Caco-2 (cell line): ENCODE measurements at regions not wholly inside any gene's neighbourhood (a gene's known extent, or its start where the extent isn't known, plus 50 kb on each side); places are given as distances from the start of the nearest gene placed in this dataset.

Experiments
- BruUV-seq: library from RNA; stranded (reverse); fragments of 400-500 nt; replicated peaks from 2 replicates; lab custom pipeline; 2021; lab: Mats Ljungman, UMichigan
- CTCF ChIA-PET: fragments of 300-600 bp; sonication (Branson Sonifier 250); formaldehyde crosslinking; loops from one replicate; lab custom pipeline; 2022; ENCODE audit warnings: antibody characterized with exemption; lab: Charles Lee
- POLR2A ChIA-PET: fragments of 300-600 bp; sonication (Branson Sonifier 250); formaldehyde crosslinking; loops from one replicate; lab custom pipeline; 2022; ENCODE audit warnings: antibody characterized with exemption; lab: Charles Lee
- DNase-seq, 2 experiments: peaks; one replicate each; pipeline versions ENCODE4 v3.0.0 to v3.0.0-alpha.2; 2020 to 2022
- H3K27me3 ChIP-seq: replicated peaks from 2 replicates; pipeline ENCODE4 v1.6.0; 2011; ENCODE audit warnings: low read length; ENCODE audit not compliant: control insufficient read depth, insufficient read depth
- H3K36me3 ChIP-seq: 2 replicates; pipeline ENCODE4 v1.5.1; 2011; ENCODE audit warnings: low read length; ENCODE audit not compliant: control insufficient read depth, insufficient read depth
- H3K4me1 ChIP-seq: fragments of 250-450 bp; sonication (Bioruptor Pico); 2 replicates; pipeline ENCODE4 v1.5.1; 2020; ENCODE audit warnings: mild to moderate bottlenecking
- H3K4me3 ChIP-seq: 2 replicates; pipeline ENCODE4 v1.5.1; 2011; ENCODE audit warnings: low read depth, mild to moderate bottlenecking, control low read depth, low read length
- H3K9me3 ChIP-seq: fragments of 250-450 bp; sonication (Bioruptor Pico); 2 replicates; pipeline ENCODE4 v1.5.1; 2020; ENCODE audit warnings: mild to moderate bottlenecking, moderate library complexity
- H3K27ac Mint-ChIP-seq: one replicate; pipeline ENCODE4 v1.8.0; 2022; ENCODE audit warnings: mixed read lengths; ENCODE audit not compliant: unreplicated experiment
- H3K27me3 Mint-ChIP-seq: one replicate; pipeline ENCODE4 v1.8.0; 2022; ENCODE audit warnings: mixed read lengths; ENCODE audit not compliant: insufficient read depth, unreplicated experiment
- H3K36me3 Mint-ChIP-seq: one replicate; pipeline ENCODE4 v1.8.0; 2022; ENCODE audit warnings: mild to moderate bottlenecking, mixed read lengths; ENCODE audit not compliant: insufficient read depth, unreplicated experiment
- H3K4me1 Mint-ChIP-seq: one replicate; pipeline ENCODE4 v1.8.0; 2022; ENCODE audit warnings: low read depth, mixed read lengths; ENCODE audit not compliant: unreplicated experiment
- H3K4me3 Mint-ChIP-seq: one replicate; pipeline ENCODE4 v1.8.0; 2022; ENCODE audit warnings: mild to moderate bottlenecking, moderate library complexity, mixed read lengths; ENCODE audit not compliant: unreplicated experiment
- H3K9me3 Mint-ChIP-seq: one replicate; pipeline ENCODE4 v1.8.0; 2022; ENCODE audit warnings: mixed read lengths; ENCODE audit not compliant: unreplicated experiment
- intact Hi-C: fragments of 100-400 bp; cut with micrococcal nuclease; formaldehyde crosslinking; loops from one replicate; pipeline ENCODE4 v1.10.0; 2022; ENCODE audit not compliant: unreplicated experiment
- TF ChIP-seq, protein P1 (sequence below), 2 experiments: fragments of 200-600 bp in 1 of 2; IDR thresholded peaks; 1 replicate in 1 of 2; 2 replicates in 1 of 2; pipeline versions ENCODE4 v1.5.1 to v1.8.0; 2011 to 2022; ENCODE audit warnings: antibody characterized with exemption in 1 of 2, control low read depth in 1 of 2, inconsistent platforms in 1 of 2, low read depth in 1 of 2, low read length in 1 of 2, mild to moderate bottlenecking in 1 of 2, moderate library complexity in 1 of 2; ENCODE audit not compliant: insufficient read depth in 1 of 2, severe bottlenecking in 1 of 2, unreplicated experiment in 1 of 2

DNA sequence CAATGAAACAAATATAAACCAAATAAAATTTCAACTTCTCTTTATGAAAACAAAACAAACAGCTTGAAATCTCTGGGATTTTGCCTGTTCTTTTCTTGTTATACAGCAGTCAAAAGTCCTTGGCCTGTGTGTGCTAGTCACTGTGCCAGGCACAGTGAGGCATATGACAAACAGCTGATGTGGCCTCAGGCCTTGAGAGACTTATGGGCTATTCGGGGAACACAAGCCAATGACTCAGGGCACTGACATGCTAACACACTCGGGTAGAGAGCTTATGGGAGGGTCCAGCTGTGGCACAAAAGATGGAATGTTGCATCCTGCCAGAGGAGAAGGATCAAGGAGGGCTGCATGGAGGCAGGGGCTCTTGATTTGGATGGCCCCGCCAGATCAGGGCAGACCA lies 95.4 kb upstream of the NKX2-2 start:
- Mint-ChIP-seq H3K27ac (no peak overlapping the region), H3K4me1 (no peaks in the 10 kb centered on the region), H3K27me3 (peaks cover 18% of the 10 kb centered on the region), H3K4me3 (no peak overlapping the region), H3K36me3 (no peaks in the 10 kb centered on the region), H3K9me3 (peaks cover 5% of the 10 kb centered on the region)
- H3K9me3 ChIP-seq, result peaks cover 9% of the 10 kb centered on the region
- no peaks in the 10 kb centered on the region for H3K36me3 ChIP-seq
- CTCF ChIA-PET, result no interaction called here
- H3K4me1 ChIP-seq, result no peaks in the 10 kb centered on the region
- intact Hi-C loops, result no loop called here
- no TSS peak for BruUV-seq
- H3K27me3 ChIP-seq, result no peaks in the 10 kb centered on the region; the same call in 1 of the 2 replicates
- TF ChIP-seq, protein P1, sequence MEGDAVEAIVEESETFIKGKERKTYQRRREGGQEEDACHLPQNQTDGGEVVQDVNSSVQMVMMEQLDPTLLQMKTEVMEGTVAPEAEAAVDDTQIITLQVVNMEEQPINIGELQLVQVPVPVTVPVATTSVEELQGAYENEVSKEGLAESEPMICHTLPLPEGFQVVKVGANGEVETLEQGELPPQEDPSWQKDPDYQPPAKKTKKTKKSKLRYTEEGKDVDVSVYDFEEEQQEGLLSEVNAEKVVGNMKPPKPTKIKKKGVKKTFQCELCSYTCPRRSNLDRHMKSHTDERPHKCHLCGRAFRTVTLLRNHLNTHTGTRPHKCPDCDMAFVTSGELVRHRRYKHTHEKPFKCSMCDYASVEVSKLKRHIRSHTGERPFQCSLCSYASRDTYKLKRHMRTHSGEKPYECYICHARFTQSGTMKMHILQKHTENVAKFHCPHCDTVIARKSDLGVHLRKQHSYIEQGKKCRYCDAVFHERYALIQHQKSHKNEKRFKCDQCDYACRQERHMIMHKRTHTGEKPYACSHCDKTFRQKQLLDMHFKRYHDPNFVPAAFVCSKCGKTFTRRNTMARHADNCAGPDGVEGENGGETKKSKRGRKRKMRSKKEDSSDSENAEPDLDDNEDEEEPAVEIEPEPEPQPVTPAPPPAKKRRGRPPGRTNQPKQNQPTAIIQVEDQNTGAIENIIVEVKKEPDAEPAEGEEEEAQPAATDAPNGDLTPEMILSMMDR (IDR thresholded peaks at IDR 0.05; ENCODE audit: insufficient read depth in 1 of 2, low read depth in 1 of 2, low read length in 1 of 2, severe bottlenecking in 1 of 2, unreplicated experiment in 1 of 2), result no peak
- H3K4me3 ChIP-seq, result no peak overlapping the region
- no peak for DNase-seq
- POLR2A ChIA-PET, result no interaction called here

DNA sequence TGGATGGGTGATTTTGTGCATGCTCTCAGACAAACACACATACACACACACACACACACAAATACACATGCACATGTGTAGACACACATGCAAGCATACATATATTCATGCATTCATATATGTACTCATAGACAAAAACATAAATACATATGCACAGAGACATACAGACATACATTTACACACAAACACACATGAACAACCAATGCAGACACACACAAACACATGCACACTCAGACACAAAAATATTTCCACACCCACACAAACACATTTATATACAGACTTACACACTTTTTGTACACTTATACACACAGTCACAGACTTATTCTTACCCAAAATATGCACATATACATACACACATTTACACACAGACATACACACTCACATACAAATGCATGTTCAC lies 94.9 kb upstream of the NKX2-2 start:
- Mint-ChIP-seq H3K27me3 (peaks cover 17% of the 10 kb centered on the region), H3K36me3 (no peaks in the 10 kb centered on the region), H3K9me3 (peaks cover 7% of the 10 kb centered on the region), H3K4me3 (no peak overlapping the region), H3K27ac (no peak overlapping the region), H3K4me1 (no peaks in the 10 kb centered on the region)
- Histone ChIP-seq H3K4me3 (no peak overlapping the region), H3K4me1 (no peaks in the 10 kb centered on the region), H3K36me3 (no peaks in the 10 kb centered on the region), H3K9me3 (peaks cover 9% of the 10 kb centered on the region), H3K27me3 (no peaks in the 10 kb centered on the region)
- no TSS peak for BruUV-seq
- POLR2A ChIA-PET, result no interaction called here
- CTCF ChIA-PET, result no interaction called here
- no peak for DNase-seq
- TF ChIP-seq, protein P1 (IDR thresholded peaks at IDR 0.05; ENCODE audit: insufficient read depth in 1 of 2, low read depth in 1 of 2, low read length in 1 of 2, severe bottlenecking in 1 of 2, unreplicated experiment in 1 of 2), result no peak
- intact Hi-C loops, result no loop called here

DNA sequence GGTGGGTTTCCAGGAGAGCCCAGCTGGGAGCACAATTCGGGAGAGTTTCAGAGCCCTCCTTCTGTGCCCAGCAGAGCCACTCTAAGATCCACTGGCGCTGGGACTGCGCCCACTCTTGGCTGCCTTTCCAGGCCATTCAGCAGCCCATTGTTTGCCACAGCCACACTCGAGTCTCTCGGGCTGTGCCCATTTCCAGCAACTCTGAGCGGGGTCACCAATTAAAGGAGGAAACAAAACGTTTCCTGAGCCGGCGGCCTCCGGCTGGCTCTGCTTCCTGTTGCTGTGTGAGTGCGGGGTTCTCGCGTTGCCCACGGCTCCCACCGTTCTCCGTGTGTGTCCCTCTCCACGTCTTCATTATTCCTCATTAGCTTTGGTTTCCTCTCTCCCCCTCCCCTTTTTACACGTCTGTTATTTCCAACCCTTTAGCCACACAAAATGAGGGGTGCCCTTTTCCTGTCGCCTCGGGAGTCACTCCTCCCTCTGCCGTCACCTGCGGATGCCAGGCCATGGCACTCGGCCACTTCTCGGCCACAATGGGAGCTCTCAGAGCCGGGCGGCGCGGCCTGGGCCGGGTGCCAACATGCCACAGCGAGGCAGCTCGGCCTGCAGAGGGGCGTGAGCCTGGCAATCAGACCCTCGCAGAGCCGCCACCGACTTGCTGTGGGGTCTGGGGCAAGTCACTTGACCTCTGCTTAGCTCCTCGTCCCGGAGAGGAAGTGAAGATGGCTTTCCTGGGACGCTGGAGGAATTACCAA lies 94.3 kb upstream of the NKX2-2 start:
- Mint-ChIP-seq H3K9me3 (peaks cover 7% of the 10 kb centered on the region), H3K4me1 (no peaks in the 10 kb centered on the region), H3K27me3 (peaks cover 16% of the 10 kb centered on the region), H3K36me3 (no peaks in the 10 kb centered on the region), H3K27ac (no peak overlapping the region), H3K4me3 (no peak overlapping the region)
- CTCF ChIA-PET, result no interaction called here
- no TSS peak for BruUV-seq
- H3K4me1 ChIP-seq, result no peaks in the 10 kb centered on the region
- H3K36me3 ChIP-seq, result no peaks in the 10 kb centered on the region
- POLR2A ChIA-PET, result no interaction called here
- no peaks in the 10 kb centered on the region for H3K27me3 ChIP-seq
- intact Hi-C loops, result no loop called here
- TF ChIP-seq, protein P1 (IDR thresholded peaks at IDR 0.05; ENCODE audit: insufficient read depth in 1 of 2, low read depth in 1 of 2, low read length in 1 of 2, severe bottlenecking in 1 of 2, unreplicated experiment in 1 of 2), result no peak
- no peak for DNase-seq
- H3K9me3 ChIP-seq, result peaks cover 9% of the 10 kb centered on the region
- no peak overlapping the region for H3K4me3 ChIP-seq
